B cell (primary cell): ENCODE measurements at regions not wholly inside any gene's neighbourhood (a gene's known extent, or its start where the extent isn't known, plus 50 kb on each side); places are given as distances from the start of the nearest gene placed in this dataset.

ENCODE experiments used
- ATAC-seq: fragments of 200-7000 bp; cut with Tn5 transposase; one replicate; pipeline ENCODE4 v1.10.0; 2021; ENCODE audit warnings: low read depth, mild to moderate bottlenecking, moderate number of reproducible peaks, moderate library complexity
- CTCF ChIA-PET: fragments of 350-600 bp; sonication (Branson Sonifier 250); formaldehyde crosslinking; loops from one replicate; lab custom pipeline; 2021; ENCODE audit warnings: antibody characterized with exemption, inconsistent platforms; lab: Charles Lee
- POLR2A ChIA-PET: fragments of 350-600 bp; sonication (Branson Sonifier 250); formaldehyde crosslinking; loops from one replicate; lab custom pipeline; 2021; ENCODE audit warnings: antibody characterized with exemption; lab: Charles Lee
- DNase-seq: peaks from one replicate; pipeline ENCODE4 v3.0.0; 2013
- H2AFZ ChIP-seq: 2 replicates; pipeline ENCODE4 v1.6.1; 2012; ENCODE audit warnings: mild to moderate bottlenecking, low read depth, low read length; ENCODE audit not compliant: insufficient read depth, poor library complexity, severe bottlenecking
- H3K27ac ChIP-seq, 2 donors: 1 replicate in 1 of 2; 2 replicates in 1 of 2; pipeline ENCODE4 v1.5.1; 2012 to 2013; ENCODE audit warnings: low read length in 2 of 2, mild to moderate bottlenecking in 2 of 2, moderate library complexity in 1 of 2
- H3K27me3 ChIP-seq, 4 experiments: fragments of 200-600 bp in 1 of 4; sonication (generic) in 1 of 4; replicated peaks in 1 of 4; 1 replicate in 2 of 4; 2 replicates in 2 of 4; pipeline versions ENCODE4 v1.6.1 to v1.7.0; 2013 to 2016; ENCODE audit warnings: low read length in 3 of 4, mild to moderate bottlenecking in 2 of 4, mixed read lengths in 1 of 4, moderate library complexity in 1 of 4; ENCODE audit not compliant: insufficient read depth in 4 of 4, control insufficient read depth in 3 of 4; ENCODE audit errors: control extremely low read depth in 1 of 4
- H3K36me3 ChIP-seq, 2 experiments: replicated peaks in 1 of 2; 1 replicate in 1 of 2; 2 replicates in 1 of 2; pipeline versions ENCODE4 v1.6.1 to v1.7.1; 2013; ENCODE audit warnings: low read length in 1 of 2; ENCODE audit not compliant: insufficient read depth in 2 of 2, control insufficient read depth in 1 of 2; ENCODE audit errors: control extremely low read depth in 1 of 2, extremely low read depth in 1 of 2
- H3K4me1 ChIP-seq, 2 donors: fragments of 200-600 bp in 1 of 2; sonication (generic) in 1 of 2; 1 replicate in 1 of 2; 2 replicates in 1 of 2; pipeline versions ENCODE4 v1.5.1 to v1.6.1; 2013 to 2017; ENCODE audit warnings: low read length in 2 of 2; ENCODE audit not compliant: control insufficient read depth in 2 of 2, insufficient read depth in 2 of 2
- H3K4me2 ChIP-seq: replicated peaks from 2 replicates; pipeline ENCODE3; 2012; ENCODE audit warnings: mild to moderate bottlenecking, low read depth, low read length; ENCODE audit not compliant: poor library complexity, severe bottlenecking
- H3K4me3 ChIP-seq, 5 experiments: fragments of 200-600 bp in 1 of 5; sonication (generic) in 1 of 5; 1 replicate in 3 of 5; 2 replicates in 2 of 5; pipeline versions ENCODE4 v1.5.1 to v1.7.0; 2011 to 2016; ENCODE audit warnings: low read length in 4 of 5, mild to moderate bottlenecking in 4 of 5, low read depth in 2 of 5, control low read depth in 1 of 5, moderate library complexity in 1 of 5; ENCODE audit not compliant: insufficient read depth in 1 of 5; ENCODE audit errors: control extremely low read depth in 1 of 5, extremely low read depth in 1 of 5
- H3K79me2 ChIP-seq: fragments of 200-600 bp; sonication (generic); one replicate; pipeline ENCODE4 v1.6.0; 2016; ENCODE audit warnings: low read length; ENCODE audit not compliant: control insufficient read depth, insufficient read depth
- H3K9ac ChIP-seq: fragments of 200-600 bp; sonication (generic); 2 replicates; pipeline ENCODE4 v1.6.1; 2017; ENCODE audit warnings: mild to moderate bottlenecking, low read length, moderate library complexity
- H3K9me3 ChIP-seq, 3 donors: one replicate each; pipeline versions ENCODE4 v1.6.1 to v1.7.1; 2013; ENCODE audit warnings: low read length in 2 of 3; ENCODE audit not compliant: control insufficient read depth in 2 of 3, insufficient read depth in 1 of 3; ENCODE audit errors: control extremely low read depth in 1 of 3
- H4K20me1 ChIP-seq: 2 replicates; pipeline ENCODE4 v1.6.0; 2012; ENCODE audit warnings: mild to moderate bottlenecking, low read length; ENCODE audit not compliant: insufficient read depth, control insufficient read depth, poor library complexity, severe bottlenecking
- H3K27ac Mint-ChIP-seq: one replicate; pipeline ENCODE4 v1.8.0; 2021; ENCODE audit warnings: mixed read lengths
- H3K27me3 Mint-ChIP-seq: one replicate; pipeline ENCODE4 v1.8.0; 2021; ENCODE audit warnings: mixed read lengths
- H3K4me1 Mint-ChIP-seq: one replicate; pipeline ENCODE4 v1.8.0; 2021; ENCODE audit warnings: mixed read lengths
- H3K4me3 Mint-ChIP-seq: one replicate; pipeline ENCODE4 v1.8.0; 2021; ENCODE audit warnings: mixed read lengths
- H3K9me3 Mint-ChIP-seq: one replicate; pipeline ENCODE4 v1.8.0; 2022; ENCODE audit warnings: mixed read lengths; ENCODE audit not compliant: insufficient read depth
- EZH2 ChIP-seq: IDR thresholded peaks from 2 replicates; pipeline ENCODE4 v1.6.1; 2012; ENCODE audit warnings: borderline replicate concordance, low read depth, mild to moderate bottlenecking, moderate library complexity, low read length; ENCODE audit not compliant: insufficient read depth, poor library complexity, severe bottlenecking
- WGBS: methylation state at CpG from one replicate; pipeline ENCODE4 v1.1.5; 2013; ENCODE audit warnings: missing lambda C conversion rate; ENCODE audit not compliant: insufficient coverage; 5-methylcytosine and 5-hydroxymethylcytosine counted together
- intact Hi-C: fragments of 100-400 bp; cut with micrococcal nuclease; formaldehyde crosslinking; loops from one replicate; pipeline ENCODE4 v1.10.0; 2022
- TF ChIP-seq, protein P1 (sequence below): fragments of 200-600 bp; IDR thresholded peaks from one replicate; pipeline ENCODE4 v1.8.0; 2022; ENCODE audit warnings: antibody characterized with exemption, mild to moderate bottlenecking

DNA sequence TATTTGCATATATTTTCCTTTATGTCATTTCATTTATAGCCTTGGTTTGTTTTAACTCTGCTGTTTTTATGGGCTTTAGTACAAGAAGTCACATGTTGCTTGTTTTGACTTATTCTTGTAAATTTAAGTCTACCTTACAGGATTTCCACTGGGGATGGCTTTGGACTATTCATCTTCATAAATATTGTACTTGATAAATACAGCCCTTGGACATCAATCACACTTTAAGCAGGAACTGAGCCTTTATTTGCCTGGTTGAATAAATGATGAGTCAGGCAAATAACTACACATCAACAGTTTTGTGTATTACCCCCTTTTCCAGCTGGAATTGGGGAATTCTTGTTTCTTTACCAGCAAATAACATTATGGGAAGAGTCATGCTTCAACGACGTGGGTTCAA lies 286.0 kb downstream of the CNTN3 start:
- no peak overlapping the region for H3K4me3 Mint-ChIP-seq
- no peak overlapping the region for H3K27ac Mint-ChIP-seq
- ChIA-PET CTCF (no interaction called here), POLR2A (no interaction called here)
- no peaks in the 10 kb centered on the region for H3K79me2 ChIP-seq
- no peak for DNase-seq
- H3K27ac ChIP-seq = no peak overlapping the region
- TF ChIP-seq, protein P1, sequence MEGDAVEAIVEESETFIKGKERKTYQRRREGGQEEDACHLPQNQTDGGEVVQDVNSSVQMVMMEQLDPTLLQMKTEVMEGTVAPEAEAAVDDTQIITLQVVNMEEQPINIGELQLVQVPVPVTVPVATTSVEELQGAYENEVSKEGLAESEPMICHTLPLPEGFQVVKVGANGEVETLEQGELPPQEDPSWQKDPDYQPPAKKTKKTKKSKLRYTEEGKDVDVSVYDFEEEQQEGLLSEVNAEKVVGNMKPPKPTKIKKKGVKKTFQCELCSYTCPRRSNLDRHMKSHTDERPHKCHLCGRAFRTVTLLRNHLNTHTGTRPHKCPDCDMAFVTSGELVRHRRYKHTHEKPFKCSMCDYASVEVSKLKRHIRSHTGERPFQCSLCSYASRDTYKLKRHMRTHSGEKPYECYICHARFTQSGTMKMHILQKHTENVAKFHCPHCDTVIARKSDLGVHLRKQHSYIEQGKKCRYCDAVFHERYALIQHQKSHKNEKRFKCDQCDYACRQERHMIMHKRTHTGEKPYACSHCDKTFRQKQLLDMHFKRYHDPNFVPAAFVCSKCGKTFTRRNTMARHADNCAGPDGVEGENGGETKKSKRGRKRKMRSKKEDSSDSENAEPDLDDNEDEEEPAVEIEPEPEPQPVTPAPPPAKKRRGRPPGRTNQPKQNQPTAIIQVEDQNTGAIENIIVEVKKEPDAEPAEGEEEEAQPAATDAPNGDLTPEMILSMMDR = no peak
- TF ChIP-seq EZH2 = no peak
- no peak for ATAC-seq
- no peak overlapping the region for H2AFZ ChIP-seq
- no peak overlapping the region for H3K4me3 ChIP-seq
- no peaks in the 10 kb centered on the region for H3K4me1 ChIP-seq
- H3K36me3 ChIP-seq = no peaks in the 10 kb centered on the region
- H3K4me1 Mint-ChIP-seq = no peaks in the 10 kb centered on the region
- H3K27me3 Mint-ChIP-seq = no peaks in the 10 kb centered on the region
- H3K27me3 ChIP-seq = no peaks in the 10 kb centered on the region
- WGBS = no CpG with 5 or more reads among the region's 2 CpGs
- H3K9me3 Mint-ChIP-seq = peaks cover 4% of the 10 kb centered on the region
- no peak overlapping the region for H3K4me2 ChIP-seq
- no peak overlapping the region for H3K9ac ChIP-seq
- no peaks in the 10 kb centered on the region for H4K20me1 ChIP-seq
- H3K9me3 ChIP-seq = no peaks in the 10 kb centered on the region
- intact Hi-C loops = no loop called here

DNA sequence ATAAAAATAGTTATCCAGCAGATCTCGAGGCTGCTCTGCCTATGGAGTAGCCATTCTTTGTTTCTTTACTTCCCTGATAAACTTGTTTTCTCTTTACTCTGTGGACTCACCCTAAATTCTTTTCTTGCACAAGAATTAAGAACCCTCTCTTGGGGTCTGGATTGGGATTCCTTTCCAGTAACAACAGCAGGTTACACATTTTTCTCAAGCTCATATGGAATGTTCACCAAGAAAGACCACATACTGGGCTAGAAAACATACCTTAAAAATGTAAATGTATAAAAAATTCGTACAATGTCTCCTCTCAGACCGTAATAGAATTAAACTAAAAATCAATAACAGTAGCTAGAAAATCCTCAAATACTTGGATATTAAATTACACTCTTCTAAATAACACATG lies 299.2 kb downstream of the CNTN3 start:
- H3K4me2 ChIP-seq = no peak overlapping the region
- no peaks in the 10 kb centered on the region for H3K4me1 ChIP-seq
- H3K9me3 ChIP-seq = no peaks in the 10 kb centered on the region
- H3K9me3 Mint-ChIP-seq = peaks cover 4% of the 10 kb centered on the region
- intact Hi-C loops = no loop called here
- ATAC-seq = no peak
- no peak overlapping the region for H2AFZ ChIP-seq
- H3K9ac ChIP-seq = no peak overlapping the region
- ChIA-PET POLR2A (no interaction called here), CTCF (no interaction called here)
- no peaks in the 10 kb centered on the region for H3K79me2 ChIP-seq
- H3K27me3 Mint-ChIP-seq = no peaks in the 10 kb centered on the region
- H4K20me1 ChIP-seq = no peaks in the 10 kb centered on the region
- no peak overlapping the region for H3K27ac Mint-ChIP-seq
- no peak for TF ChIP-seq EZH2
- TF ChIP-seq, protein P1 = no peak
- DNase-seq = no peak
- no peak overlapping the region for H3K4me3 ChIP-seq
- no peaks in the 10 kb centered on the region for H3K36me3 ChIP-seq
- no peaks in the 10 kb centered on the region for H3K27me3 ChIP-seq
- no peaks in the 10 kb centered on the region for H3K4me1 Mint-ChIP-seq
- H3K27ac ChIP-seq = no peak overlapping the region
- no peak overlapping the region for H3K4me3 Mint-ChIP-seq
- WGBS = no CpG with 5 or more reads among the region's 3 CpGs
